ENCODE measurements at regions not wholly inside any gene's neighbourhood (a gene's known extent, or its start where the extent isn't known, plus 50 kb on each side); places are given as distances from the start of the nearest gene placed in this dataset.

- TF ChIP-seq POLR2A (IDR thresholded peaks at IDR 0.05) (no peak), CTCF (IDR thresholded peaks at IDR 0.05) (no peak), POLR2AphosphoS5 (IDR thresholded peaks at IDR 0.05) (no peak), EP300 (IDR thresholded peaks at IDR 0.05) (no peak)
These were observed 102.6 kb upstream of the VPREB1 start for GRCh38 chr22:22141771-22142591.
